ENCODE measurements at regions not wholly inside any gene's neighbourhood (a gene's known extent, or its start where the extent isn't known, plus 50 kb on each side); places are given as distances from the start of the nearest gene placed in this dataset.
"Not testable (repeated sequence)": the region's sequence is repeated elsewhere in the genome, so short reads cannot be mapped to it uniquely, and the experiment has no call there.

DNA sequence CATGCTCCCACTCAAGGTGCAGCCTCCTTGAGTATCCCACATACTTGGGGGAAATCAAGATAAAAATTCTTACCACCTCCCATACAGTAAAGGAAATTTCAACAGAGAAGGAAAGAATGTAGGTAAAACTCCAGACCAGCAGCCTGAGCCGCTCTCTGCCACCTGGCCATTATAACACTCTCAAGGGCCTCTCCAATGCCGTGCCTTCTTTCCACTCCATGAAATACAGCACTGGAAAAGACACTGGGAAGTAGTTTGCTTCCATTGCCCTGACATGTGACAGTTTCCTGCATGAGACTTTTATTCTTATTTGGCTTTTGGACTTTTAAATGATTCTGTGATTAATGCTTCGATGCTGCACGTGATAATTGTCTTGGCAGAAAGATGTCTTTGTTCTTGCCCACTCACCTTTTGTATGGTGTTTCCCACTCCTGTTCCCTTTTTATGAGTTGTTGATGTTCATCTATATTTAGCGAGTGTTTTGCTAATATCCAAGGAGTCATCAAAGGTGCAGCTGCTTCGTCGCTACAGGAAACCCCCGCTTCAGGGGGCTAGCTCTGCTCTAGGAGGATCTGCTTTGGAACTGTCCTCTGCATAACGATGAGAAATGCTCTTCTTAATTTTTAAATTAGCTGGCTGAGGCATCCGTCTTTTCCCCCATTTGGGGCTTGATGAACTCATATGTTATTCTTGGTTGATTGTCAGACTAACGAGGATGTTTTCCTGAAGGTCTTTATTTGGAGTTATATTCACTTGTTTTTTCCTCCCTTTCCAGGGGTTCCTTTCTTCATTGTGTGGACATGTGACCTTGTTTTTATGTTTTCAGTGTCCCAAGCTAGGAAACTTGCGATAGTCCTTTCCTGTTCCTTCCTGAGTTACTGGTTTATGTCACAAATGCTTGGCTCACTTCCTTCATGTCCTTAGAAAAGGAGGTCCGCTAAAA, 179.4 kb downstream of the TXNL1 start:
- in situ Hi-C loops (cut with HindIII; ENCODE audit: low pct_unique_long_range_greater_than_20kb, low sequenced_read_pairs): no loop called here
- no peak for DNase-seq (ENCODE audit: low read depth)

DNA sequence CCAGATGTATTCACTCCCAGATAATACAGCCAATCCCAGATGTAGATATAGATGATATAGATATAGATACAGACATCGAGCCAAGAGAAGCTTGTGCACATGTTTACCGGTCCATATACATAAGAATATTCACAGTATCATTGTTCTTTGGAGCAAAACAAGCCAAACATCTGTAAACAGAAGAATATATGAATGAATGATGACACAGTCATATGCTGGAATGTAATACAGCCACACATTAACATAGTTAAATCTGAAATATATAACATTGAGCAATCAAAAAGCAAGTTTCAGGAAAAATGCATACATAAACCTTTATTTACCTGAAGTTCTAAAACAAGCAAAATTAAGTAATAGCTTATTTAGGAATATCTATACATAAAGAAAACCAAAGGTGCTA, 182.5 kb downstream of the TXNL1 start:
- in situ Hi-C loops (cut with HindIII; ENCODE audit: low pct_unique_long_range_greater_than_20kb, low sequenced_read_pairs): no loop called here
- DNase-seq (ENCODE audit: low read depth): no peak

DNA sequence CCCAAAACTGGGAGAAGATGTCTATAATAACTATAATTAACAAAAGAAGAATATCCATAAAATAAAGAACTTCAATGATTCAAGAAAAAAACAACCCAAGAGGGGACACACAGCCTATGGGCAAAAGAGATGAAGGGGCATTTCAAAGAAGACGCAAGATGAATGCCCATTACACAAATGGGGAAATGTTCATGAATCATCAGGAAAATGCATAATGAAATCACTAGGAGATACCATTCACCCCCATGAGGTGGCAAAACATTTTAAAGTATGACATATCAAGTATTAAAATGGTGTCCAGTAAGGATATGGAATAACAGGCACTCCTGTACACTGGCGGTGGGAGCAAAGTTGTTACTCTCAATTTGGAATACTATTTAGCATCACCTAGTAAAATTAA, 183.3 kb downstream of the TXNL1 start:
- in situ Hi-C loops (cut with HindIII; ENCODE audit: low pct_unique_long_range_greater_than_20kb, low sequenced_read_pairs): no loop called here

DNA sequence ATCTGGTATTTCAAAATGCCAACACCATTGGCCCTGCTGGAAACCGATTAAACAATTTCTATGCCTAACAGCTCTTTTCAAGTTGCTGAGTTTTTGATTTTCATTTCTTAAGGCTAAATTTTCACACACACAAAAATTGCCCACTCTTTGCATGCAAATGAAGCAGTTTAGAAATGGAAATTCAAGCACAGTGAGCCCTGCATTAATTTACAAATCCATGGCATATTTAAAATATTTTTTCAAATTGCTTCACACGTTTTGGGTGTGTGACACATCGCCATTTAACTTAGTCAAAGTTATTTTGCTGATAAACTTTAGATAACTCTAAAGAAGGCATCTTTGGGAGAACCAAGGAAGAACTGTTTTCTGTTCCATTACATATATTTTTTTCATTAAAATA, 184.8 kb downstream of the TXNL1 start:
- DNase-seq (ENCODE audit: low read depth): no peak
- in situ Hi-C loops (cut with HindIII; ENCODE audit: low pct_unique_long_range_greater_than_20kb, low sequenced_read_pairs): no loop called here

More for the DNA sequence above, 183.3 kb downstream of the TXNL1 start:
- no peak for DNase-seq (ENCODE audit: low read depth)

DNA sequence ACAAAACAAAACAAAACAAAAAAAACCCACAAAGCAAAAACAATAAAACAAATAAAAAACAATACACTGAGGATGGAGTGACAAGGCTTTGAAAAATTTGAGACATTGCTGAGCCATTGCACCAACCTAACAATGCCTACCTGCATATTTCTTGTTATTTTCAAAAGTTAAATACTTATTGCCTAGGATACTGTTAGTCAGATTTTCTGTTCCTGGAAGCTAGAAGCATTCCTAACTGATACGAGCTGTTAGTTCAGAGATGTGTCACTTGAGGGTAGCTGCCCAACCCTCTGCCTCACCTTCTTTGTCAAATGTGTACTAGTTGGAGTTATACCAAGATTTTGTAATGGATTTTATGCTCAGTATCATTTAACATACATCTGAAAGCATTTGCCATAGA, 187.2 kb downstream of the TXNL1 start:
- in situ Hi-C loops (cut with HindIII; ENCODE audit: low pct_unique_long_range_greater_than_20kb, low sequenced_read_pairs): no loop called here
- no peak for DNase-seq (ENCODE audit: low read depth)

DNA sequence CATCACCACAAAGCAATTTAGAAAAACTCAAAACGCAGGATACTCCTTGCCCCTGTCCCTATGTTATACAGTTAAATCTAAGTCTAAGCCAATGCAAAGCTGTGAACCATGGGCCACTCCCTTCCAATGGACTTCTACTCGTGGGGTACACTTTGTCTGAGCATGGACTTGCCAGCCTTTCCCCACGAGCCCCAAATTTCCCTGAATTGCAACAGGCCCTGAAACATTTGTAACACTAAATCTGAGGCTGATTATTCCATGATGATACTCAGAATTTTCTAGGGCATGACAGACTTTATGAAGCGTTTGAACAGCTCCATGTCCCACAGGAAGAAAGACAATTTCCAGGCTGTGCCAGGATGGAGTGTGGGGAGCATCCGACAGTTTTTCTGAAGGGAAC, 189.6 kb downstream of the TXNL1 start:
- in situ Hi-C loops (cut with HindIII; ENCODE audit: low pct_unique_long_range_greater_than_20kb, low sequenced_read_pairs): no loop called here
- no peak for DNase-seq (ENCODE audit: low read depth)

DNA sequence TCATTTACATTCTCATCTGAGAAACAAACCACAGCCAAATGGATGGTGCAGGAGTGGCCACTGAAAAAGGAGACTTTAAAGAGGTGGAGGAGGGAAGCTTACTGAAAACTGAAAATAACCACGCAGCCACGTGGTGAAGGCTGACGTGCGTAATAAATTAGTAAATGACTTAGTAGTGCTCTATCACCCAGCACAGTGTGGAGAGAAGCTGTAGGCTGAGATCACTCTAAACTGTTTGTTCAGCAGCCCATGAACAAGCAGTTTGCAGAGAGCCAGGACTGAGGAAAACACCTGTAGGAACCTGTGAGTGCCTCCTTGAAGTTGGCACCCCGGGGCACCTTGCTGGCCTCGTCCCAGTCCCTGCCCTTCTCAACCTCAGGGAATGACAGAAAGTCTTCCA, 193.0 kb downstream of the TXNL1 start:
- in situ Hi-C loops (cut with HindIII; ENCODE audit: low pct_unique_long_range_greater_than_20kb, low sequenced_read_pairs): no loop called here
- DNase-seq (ENCODE audit: low read depth): no peak

DNA sequence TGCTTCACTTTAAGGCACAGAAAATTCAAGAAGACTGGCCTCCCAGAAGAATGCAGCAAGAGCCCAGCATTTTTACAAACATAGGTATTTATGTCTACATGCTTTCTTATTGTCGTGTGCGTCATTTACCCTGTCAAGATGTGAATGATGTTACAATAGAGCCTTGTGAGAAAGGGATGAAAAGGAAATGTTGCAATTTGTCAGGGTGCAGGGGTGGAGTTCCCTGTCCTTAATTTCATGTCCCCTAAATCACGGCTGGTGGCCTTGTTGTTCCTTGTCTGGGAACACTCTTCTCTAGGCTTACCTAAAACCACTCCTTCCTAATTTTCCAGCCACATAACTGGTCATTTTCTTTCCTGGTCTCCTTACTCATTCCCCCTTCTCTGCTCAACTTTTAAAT, 194.2 kb downstream of the TXNL1 start:
- no peak for DNase-seq (ENCODE audit: low read depth)
- in situ Hi-C loops (cut with HindIII; ENCODE audit: low pct_unique_long_range_greater_than_20kb, low sequenced_read_pairs): no loop called here

DNA sequence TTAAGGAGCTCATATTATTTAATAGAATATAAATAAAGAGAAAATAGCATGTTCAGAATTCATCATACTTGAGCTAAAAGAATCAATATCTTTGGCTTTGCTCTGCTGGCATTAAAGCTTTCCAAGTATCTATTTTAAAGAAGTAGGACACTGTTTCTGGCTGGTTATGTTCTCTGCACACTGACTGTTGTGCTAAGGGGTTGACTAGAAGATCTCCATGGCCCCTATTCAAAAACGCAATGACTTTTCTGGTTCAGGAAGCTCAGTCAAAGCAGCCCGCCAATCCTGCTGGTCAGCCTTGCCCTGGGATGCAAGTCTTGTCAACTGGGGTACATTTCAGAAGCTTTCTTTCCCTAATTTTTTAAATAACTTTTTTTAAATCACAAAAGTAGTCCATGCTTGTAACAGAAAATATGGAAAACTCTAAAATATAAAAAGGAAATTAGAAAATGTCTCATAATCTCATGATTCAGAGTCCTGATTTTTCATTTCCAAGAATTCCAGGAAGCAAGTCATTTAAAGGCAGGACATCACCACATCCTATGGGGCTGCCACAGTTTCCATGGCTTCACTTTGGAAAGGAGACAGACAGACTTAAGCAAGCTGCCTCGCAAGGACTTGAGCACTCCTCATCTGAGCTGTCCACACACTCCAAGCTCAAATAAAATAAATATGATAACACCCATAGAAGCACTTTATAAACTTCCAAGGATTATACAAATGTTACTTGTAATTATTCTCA, 195.1 kb downstream of the TXNL1 start:
- no peak for DNase-seq (ENCODE audit: low read depth)
- in situ Hi-C loops (cut with HindIII; ENCODE audit: low pct_unique_long_range_greater_than_20kb, low sequenced_read_pairs): no loop called here

DNA sequence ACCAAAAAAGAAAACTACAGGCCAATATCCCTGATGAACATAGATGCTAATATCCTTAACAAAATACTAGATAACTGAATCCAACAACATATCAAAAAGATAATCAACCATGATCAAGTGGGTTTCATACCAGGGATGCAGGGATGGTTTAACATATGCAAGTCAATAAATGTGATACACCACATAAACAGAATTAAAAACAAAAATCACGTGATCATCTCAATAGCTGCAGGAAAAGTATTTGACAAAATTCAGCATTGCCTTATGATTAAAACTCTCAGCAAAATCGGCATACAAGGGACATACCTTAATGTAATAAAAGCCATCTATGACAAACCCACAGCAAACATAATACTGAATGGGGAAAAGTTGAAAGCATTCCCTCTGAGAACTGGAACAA, 199.9 kb downstream of the TXNL1 start:
- DNase-seq (ENCODE audit: low read depth); in situ Hi-C loops (cut with HindIII; ENCODE audit: low pct_unique_long_range_greater_than_20kb, low sequenced_read_pairs): not testable (repeated sequence)

DNA sequence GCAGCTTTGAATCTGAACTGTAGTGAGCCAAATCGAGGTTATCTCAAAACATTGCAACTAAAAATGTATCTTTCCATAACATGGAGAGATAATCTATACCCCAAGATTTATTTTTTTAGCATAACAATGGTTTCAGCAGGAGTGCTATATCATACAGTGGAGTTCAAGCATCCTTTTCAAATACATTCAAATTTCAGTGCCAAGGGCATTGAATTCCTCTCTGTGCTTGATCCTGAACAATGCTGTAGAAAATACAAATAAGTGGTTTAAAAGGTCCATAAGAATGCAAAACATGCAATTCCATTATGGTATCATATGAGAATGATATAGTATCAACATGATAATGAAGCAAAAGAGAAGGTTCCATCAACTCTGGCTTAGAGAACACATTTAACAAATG, 201.7 kb downstream of the TXNL1 start:
- DNase-seq (ENCODE audit: low read depth): no peak
- in situ Hi-C loops (cut with HindIII; ENCODE audit: low pct_unique_long_range_greater_than_20kb, low sequenced_read_pairs): no loop called here

DNA sequence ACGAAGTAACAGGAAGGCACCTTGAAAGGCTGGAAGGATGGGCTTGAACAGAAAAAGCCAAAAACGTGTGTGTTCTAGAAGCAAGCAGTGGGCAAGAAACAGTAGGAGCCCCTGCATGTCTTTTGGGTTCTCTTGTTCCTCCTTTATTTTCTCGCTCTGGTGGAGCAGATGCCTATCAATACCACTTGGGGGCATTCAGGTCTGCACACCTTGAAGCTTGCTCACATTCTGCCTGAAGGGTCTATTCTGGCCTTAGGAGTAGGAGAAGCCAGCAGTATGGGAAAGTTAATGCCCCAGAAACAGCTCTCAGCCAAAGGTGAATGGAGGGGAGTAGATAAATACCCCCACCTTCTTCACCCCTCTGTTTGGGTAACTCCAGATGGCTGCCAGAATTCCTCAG, 204.5 kb downstream of the TXNL1 start:
- in situ Hi-C loops (cut with HindIII; ENCODE audit: low pct_unique_long_range_greater_than_20kb, low sequenced_read_pairs): no loop called here
- DNase-seq (ENCODE audit: low read depth): no peak

DNA sequence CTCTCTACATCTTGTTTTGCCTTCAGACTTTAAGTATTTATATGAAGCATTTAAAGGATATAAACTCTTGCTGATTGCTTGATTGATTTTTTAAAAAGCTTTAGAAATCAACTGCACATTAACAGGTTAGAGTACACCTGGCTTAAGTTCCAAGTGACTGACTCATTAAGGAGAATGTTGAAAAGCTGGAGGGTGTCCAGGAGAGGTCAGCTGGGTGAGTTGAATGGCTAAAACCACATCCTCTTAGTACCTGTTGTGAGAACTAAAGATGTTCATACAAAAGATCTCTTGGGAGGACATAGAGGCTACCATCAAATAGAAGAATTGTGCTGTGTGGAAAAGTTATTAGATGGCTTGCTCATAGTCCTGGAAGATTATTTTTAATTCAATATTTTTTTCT, 206.8 kb downstream of the TXNL1 start:
- no peak for DNase-seq (ENCODE audit: low read depth)
- in situ Hi-C loops (cut with HindIII; ENCODE audit: low pct_unique_long_range_greater_than_20kb, low sequenced_read_pairs): no loop called here

DNA sequence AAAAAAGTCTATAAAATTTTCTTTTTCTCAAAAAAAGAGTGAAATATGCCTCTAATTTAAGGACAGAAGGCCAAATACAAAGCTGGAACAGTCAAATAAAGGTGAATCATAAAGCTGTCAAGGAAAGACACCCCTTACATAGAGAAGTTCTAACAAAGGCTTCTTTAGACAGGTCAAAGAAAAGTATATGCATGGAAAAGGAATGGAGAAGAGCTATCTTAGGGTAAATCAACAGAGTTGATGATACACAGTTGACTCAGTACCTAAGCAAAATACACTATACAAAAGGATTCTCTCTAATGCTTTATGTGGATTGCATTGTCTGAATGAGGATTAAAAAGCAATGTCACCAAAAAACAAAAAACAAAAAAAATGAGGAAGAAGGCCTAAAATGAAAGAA, 214.8 kb downstream of the TXNL1 start:
- DNase-seq (ENCODE audit: low read depth): no peak
- in situ Hi-C loops (cut with HindIII; ENCODE audit: low pct_unique_long_range_greater_than_20kb, low sequenced_read_pairs): no loop called here

DNA sequence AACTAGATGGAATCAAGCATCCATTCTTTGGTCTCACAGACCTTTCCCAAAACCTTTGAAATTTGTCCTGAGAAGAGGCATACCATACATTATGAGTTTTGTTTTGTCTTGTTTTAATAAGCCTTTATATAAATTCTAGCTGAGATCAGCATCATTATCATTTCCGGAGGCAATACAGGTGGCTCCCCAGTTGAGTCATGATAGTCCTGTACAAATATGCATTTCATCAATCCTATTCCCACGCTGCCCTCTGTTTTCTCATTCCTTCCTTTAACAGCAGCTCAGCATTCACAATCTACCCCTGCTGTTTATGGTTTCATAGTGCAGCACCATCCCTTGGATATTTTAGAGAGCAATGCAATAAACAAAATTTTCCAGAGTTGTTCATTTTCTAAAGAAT, 216.7 kb downstream of the TXNL1 start:
- in situ Hi-C loops (cut with HindIII; ENCODE audit: low pct_unique_long_range_greater_than_20kb, low sequenced_read_pairs): no loop called here
- DNase-seq (ENCODE audit: low read depth): no peak

DNA sequence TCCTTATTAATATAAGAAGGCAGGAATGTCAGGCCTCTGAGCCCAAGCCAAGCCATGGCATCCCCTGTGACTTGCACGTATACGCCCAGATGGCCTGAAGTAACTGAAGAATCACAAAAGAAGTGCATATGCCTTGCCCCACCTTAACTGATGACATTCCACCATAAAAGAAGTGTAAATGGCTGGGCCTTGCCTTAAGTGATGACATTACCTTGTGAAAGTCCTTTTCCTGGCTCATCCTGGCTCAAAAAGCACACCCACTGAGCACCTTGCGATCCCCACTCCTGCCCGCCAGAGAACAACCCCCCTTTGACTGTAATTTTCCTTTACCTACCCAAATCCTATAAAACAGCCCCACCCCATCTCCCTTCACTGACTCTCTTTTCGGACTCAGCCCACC, 217.5 kb downstream of the TXNL1 start:
- in situ Hi-C loops (cut with HindIII; ENCODE audit: low pct_unique_long_range_greater_than_20kb, low sequenced_read_pairs); DNase-seq (ENCODE audit: low read depth): not testable (repeated sequence)

DNA sequence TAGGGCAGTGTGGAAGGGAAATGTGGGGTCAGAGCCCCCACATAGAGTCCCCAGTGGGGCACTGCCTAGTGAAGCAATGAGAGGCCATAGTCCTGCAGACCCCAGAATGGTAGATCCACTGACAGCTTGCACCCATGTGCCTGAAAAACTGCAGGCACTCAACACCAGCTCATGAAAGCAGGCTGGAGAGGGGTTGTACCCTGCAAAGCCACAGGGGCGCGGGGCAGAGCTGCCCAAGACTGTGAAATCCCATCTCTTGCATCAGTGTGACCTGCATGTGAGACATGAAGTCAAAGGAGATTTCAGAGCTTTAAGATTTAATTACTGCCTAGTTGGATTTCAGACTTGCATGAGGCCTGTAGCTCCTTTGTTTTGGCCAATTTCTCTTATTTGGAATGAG, 224.0 kb downstream of the TXNL1 start:
- in situ Hi-C loops (cut with HindIII; ENCODE audit: low pct_unique_long_range_greater_than_20kb, low sequenced_read_pairs): no loop called here
- no peak for DNase-seq (ENCODE audit: low read depth)

DNA sequence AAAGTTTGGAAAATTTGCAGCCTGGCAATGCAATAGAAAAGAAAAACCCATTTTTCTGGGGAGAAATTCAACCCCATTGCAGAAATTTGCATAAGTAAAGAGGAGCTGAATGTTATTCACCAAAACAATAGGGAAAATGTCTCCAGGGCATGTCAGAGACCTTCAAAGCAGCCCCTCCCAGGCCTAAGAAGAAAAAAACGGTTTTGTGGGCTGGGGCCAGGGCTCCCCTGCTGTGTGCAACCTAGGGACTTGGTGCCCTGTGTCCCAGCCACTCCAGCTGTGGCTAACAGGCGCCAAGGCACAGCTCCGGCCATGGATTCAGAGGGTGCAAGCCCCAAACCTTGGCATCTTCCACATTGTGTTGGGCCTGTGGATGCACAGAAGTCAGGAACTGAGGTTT, 224.5 kb downstream of the TXNL1 start:
- in situ Hi-C loops (cut with HindIII; ENCODE audit: low pct_unique_long_range_greater_than_20kb, low sequenced_read_pairs): no loop called here
- no peak for DNase-seq (ENCODE audit: low read depth)

DNA sequence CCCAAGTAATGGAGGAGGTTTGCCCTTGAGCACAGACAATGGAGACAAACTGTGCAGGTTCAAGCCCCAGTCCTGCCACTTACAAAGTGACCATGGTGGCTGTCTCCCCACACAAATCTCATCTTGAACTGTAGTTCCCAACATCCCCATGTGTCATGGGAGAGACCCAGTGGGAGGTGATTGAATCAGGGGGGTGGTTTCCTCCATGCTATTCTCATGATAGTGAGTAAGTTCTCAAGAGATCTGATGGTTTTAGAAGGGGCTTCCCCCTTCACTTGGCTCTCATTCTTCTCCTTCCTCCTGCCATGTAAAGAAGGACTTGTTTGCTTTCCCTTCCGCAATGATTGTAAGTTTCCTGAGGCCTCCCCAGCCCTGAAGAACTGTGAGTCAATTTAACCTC, 225.4 kb downstream of the TXNL1 start:
- in situ Hi-C loops (cut with HindIII; ENCODE audit: low pct_unique_long_range_greater_than_20kb, low sequenced_read_pairs): no loop called here
- no peak for DNase-seq (ENCODE audit: low read depth)

DNA sequence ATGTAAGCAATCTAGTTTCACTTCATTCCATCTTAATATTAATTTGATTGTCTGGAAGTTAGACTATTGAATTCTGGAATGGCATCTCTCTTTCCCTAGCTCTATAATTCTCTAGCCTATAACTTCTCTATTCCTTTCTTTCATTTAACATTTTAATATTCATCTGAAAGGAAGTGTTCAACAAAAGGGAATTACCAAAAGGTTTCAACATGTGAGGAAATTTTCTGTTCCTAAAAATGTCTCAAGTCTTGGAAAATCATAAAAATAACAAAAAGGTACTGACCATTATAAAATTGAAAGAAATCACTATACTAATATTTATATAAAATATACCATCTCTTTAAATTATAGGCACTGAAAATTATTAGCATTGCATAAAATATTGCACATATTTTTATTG, 228.7 kb downstream of the TXNL1 start:
- no peak for DNase-seq (ENCODE audit: low read depth)
- in situ Hi-C loops (cut with HindIII; ENCODE audit: low pct_unique_long_range_greater_than_20kb, low sequenced_read_pairs): no loop called here
